ENCODE measurements at regions not wholly inside any gene's neighbourhood (a gene's known extent, or its start where the extent isn't known, plus 50 kb on each side); places are given as distances from the start of the nearest gene placed in this dataset.

- no peak for DNase-seq (ENCODE audit: extremely low spot score)
- CTCF ChIA-PET, result no interaction called here
- TF ChIP-seq CTCF (IDR thresholded peaks at IDR 0.05; ENCODE audit: control extremely low read depth, extremely low read depth, low read depth, missing control alignments), result no peak
- POLR2A ChIA-PET, result no interaction called here
Observed at GRCh38 chr2:239739206-239739605, 285.9 kb downstream of the NDUFA10 start.

- POLR2A ChIA-PET, result no interaction called here
- CTCF ChIA-PET, result no interaction called here
- no peak for DNase-seq (ENCODE audit: extremely low spot score)
- no peak for TF ChIP-seq CTCF (IDR thresholded peaks at IDR 0.05; ENCODE audit: control extremely low read depth, extremely low read depth, low read depth, missing control alignments)
Observed at GRCh38 chr2:239738159-239738558, 287.0 kb downstream of the NDUFA10 start.

- no peak for DNase-seq (ENCODE audit: extremely low spot score)
- TF ChIP-seq CTCF (IDR thresholded peaks at IDR 0.05; ENCODE audit: control extremely low read depth, extremely low read depth, low read depth, missing control alignments), result no peak
- POLR2A ChIA-PET, result no interaction called here
- CTCF ChIA-PET, result no interaction called here
Observed at GRCh38 chr2:239737144-239737463, 288.0 kb downstream of the NDUFA10 start.

GRCh38 chr2:239736358-239737143 is 288.6 kb downstream of the NDUFA10 start:
- no peak for DNase-seq (ENCODE audit: extremely low spot score)
- ChIA-PET POLR2A (no interaction called here), CTCF (no interaction called here)

GRCh38 chr2:239735829-239736357 is 289.2 kb downstream of the NDUFA10 start:
- no peak for TF ChIP-seq CTCF (IDR thresholded peaks at IDR 0.05; ENCODE audit: control extremely low read depth, extremely low read depth, low read depth, missing control alignments)
- ChIA-PET CTCF (no interaction called here), POLR2A (no interaction called here)
- DNase-seq (ENCODE audit: extremely low spot score), result no peak

More at GRCh38 chr2:239736358-239737143, 288.6 kb downstream of the NDUFA10 start:
- TF ChIP-seq CTCF (IDR thresholded peaks at IDR 0.05; ENCODE audit: control extremely low read depth, extremely low read depth, low read depth, missing control alignments), result no peak

GRCh38 chr2:239735131-239735828 is 289.9 kb downstream of the NDUFA10 start:
- POLR2A ChIA-PET, result no interaction called here
- no peak for DNase-seq (ENCODE audit: extremely low spot score)
- CTCF ChIA-PET, result no interaction called here
- no peak for TF ChIP-seq CTCF (IDR thresholded peaks at IDR 0.05; ENCODE audit: control extremely low read depth, extremely low read depth, low read depth, missing control alignments)

Data from GM10248 (cell line).